Femur (tissue), 1 donor: ENCODE measurements at regions not wholly inside any gene's neighbourhood (a gene's known extent, or its start where the extent isn't known, plus 50 kb on each side); places are given as distances from the start of the nearest gene placed in this dataset.

Experiments
- DNase-seq: peaks from one replicate; pipeline ENCODE4 v3.0.0-alpha.2; 2017

DNA sequence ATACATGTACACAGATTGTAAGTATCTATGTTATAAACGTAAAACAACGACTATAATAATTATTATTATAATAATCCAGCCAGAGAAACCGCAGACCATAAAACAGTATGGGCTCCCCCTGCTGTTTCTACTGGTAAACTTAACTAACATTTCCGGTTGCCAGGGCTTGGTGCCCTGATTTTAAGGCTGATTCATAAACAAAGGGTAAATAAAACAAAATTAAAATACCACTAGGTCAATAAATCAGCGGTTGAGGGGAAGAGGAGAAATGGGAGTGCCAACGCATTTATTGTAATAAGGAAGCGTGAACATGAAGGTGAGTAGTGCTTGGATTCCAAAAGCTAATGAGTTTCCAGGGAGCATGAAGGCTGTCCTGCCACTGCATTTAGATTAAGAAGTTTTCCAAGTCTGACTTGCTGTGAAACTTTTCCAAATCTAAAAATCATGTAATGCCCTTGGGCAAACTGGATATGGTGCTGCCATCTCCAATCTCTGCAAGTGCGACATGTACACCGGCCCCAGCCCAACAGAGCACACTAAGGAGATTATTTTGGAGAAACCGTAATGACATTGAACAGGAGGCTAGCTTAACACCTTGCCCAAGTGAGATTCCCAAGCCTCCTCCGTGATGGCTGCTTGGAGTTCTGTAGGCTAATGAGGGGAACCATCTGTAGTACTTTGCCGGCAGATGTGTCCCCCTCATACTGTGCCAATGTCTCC, 50.7 kb upstream of the HNRNPA3 start:
- DNase-seq, result no peak
